ENCODE measurements at regions not wholly inside any gene's neighbourhood (a gene's known extent, or its start where the extent isn't known, plus 50 kb on each side); places are given as distances from the start of the nearest gene placed in this dataset.

- TF ChIP-seq CTCF (conservative IDR thresholded peaks at IDR 0.05; ENCODE audit: low read length) (no peak), EZH2phosphoT487 (IDR thresholded peaks at IDR 0.05; ENCODE audit: borderline replicate concordance) (no peak)
These were observed 55.7 kb downstream of the IER5 start for GRCh38 chr1:181144238-181144637.

Data from Loucy (cell line).